IPS-11a (cell line): ENCODE measurements at regions not wholly inside any gene's neighbourhood (a gene's known extent, or its start where the extent isn't known, plus 50 kb on each side); places are given as distances from the start of the nearest gene placed in this dataset.

Experiments used
- H3K4me3 ChIP-seq: one replicate; pipeline ENCODE4 v1.5.1; 2013; ENCODE audit warnings: low read depth, low read length, control low read depth

DNA sequence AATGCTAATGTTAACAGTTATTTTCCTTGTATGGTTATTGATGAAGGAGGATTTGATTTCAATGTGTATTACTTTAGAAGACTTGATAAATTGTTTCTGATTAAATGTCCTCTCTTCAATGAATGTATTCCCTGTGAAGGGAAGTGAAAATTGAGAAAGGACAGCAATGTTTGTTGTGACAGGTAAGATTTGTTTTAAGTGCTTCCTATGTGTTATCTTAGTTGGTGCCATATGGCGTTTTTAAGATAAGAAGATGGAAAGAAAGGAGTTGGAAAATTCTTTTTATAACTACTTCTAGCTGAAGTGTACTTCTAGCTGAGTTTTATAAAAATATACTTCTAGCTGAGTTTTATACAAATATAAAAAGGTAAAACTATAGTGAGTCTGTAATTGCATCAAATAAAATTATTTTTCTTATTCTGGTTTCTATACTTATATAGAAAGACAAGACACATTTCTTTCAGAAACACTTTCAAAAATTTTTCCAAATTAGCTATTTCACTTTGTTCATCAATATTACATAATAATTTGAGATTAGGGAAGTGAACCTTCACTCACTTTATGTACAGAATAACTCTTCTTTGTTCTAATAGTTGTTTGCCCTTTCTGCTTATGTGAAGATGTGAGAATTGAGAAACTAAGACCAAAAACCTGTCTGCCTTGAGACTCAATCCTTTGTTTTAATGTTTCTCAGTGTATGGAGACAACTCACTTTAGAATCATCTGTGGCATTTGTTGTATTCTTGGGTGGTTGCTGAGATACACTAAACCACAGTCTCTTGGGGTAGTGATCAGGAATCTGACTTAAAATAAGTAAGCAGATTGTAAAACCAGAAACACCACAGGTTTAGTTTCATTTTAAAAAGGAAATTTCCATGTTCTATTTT lies 382.9 kb upstream of the B3GALT2 start:
- no peak overlapping the region for H3K4me3 ChIP-seq

DNA sequence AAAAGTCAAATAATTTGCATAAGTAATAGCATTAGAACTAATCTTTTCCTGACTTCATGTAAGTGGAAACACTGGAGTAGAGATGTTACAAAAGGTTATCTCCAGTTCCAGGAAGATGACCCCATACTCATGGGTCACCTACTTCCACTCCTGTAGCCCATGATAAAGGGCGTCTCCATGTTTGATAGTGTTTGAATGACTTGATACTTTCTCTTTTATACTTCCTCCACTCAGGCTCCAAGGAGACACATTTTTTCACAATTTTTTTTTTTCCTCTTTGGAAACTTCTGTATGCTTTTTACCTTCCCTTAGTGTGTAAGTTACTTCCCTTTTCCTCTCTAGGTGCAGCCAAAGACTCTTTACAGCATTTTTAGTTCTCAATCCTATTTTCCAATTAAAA lies 382.1 kb upstream of the B3GALT2 start:
- H3K4me3 ChIP-seq, result no peak overlapping the region

DNA sequence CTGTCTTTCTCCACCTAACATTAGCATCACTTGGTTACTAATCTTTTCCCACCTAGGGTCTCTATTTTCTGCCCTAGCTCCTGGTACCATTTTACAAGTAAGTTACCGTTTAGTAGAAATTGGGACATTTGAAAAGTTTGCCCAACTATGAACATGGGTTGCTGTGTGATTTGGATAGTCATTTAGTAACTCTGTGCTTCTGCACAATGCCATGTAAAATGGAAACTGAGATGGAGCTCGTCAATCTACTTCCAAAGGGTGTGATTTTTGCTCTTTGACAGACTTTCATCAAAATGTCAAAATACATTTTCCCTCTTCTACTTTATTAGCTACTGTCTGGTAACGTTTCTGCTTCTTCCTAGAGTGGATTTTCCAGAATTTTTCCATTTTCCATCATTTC lies 381.5 kb upstream of the B3GALT2 start:
- H3K4me3 ChIP-seq, result no peak overlapping the region

DNA sequence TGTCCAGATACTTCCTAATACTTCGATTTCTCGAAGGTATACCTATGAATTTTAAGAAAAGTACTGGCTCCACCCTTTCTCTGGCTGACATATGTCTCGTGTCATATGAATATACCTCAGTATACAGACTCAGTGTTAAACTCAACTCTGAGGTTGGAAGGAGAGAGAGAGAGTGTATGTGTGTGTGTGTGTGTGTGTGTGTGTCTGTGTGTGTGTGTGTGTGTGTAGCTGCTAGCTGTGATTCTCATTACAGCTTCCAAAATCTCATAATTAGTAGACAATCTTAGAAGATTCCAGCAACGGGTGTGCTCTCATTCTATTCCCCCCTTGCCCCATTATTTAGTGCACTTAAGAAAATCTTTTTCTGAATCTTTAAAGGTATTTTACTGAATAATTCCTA lies 380.3 kb upstream of the B3GALT2 start:
- H3K4me3 ChIP-seq, result no peak overlapping the region

DNA sequence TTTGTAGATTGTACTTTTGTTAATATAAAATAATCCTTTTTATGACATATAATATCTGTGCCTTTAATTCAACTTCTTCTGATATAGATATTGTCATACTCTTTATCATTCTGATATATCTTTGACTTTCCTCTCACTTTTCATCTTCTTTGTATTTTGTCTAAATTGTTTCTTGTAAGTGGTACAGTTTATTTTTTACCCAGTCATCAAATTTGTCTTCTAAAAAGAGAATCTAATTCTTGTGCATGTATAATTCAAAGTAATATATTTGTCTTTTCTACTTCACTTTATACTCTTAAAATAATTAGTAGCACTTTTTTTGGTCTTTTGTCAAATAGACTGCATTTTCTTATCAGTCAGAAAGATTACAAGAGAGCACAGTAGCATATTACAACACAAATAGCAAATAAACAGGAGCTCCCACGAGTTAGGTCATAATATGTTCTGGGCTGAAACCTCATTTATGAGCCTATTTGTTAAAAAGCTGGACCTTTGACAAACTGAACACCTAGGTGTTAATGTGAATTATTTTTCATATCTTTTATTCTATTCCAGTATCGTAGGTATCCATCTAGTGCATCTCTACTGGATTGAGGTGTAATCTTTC lies 379.7 kb upstream of the B3GALT2 start:
- H3K4me3 ChIP-seq, result no peak overlapping the region

DNA sequence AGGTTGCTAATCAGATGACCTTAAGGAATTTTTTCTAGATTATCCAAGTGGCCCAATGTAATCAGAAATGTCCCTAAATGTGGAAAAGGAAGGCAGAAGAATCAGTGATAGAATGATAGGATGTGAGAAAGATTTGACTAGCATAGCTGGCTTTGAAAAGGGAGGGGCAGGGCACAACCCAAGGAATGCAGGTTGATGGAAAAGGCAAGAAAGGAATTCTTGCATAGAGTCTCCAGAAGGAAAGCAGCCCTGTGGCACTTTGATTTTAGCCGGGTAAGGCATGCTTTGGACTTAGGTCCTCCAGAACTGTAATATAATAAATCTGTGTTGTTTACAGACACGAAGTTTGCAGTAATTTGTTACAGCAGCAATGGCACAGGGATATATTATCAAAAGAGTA lies 375.7 kb upstream of the B3GALT2 start:
- no peak overlapping the region for H3K4me3 ChIP-seq

DNA sequence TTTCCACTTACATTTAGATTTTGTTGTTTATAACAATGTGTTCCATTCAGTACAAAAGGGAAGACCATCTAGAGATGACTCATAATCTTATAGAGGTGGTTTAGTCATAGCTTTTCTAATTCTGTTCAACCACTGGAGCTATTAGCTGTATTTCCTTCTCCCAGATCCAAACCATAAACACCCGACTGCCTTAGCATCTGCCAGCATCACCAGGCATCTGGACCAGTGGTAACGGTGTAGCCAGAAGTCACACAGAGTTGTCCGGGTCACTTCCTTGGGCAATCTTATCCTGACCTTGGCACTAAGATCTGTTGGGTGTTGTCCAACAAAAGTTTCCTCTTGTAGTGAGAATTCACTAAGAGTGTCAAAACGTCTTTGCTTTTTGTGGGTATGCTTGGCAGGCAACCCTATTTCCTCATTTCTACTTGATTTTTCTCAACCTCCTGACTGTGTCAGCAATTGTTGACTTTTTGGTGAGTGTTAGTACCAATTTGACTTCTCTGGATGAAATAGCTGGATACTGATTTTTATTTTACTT lies 372.1 kb upstream of the B3GALT2 start:
- no peak overlapping the region for H3K4me3 ChIP-seq

DNA sequence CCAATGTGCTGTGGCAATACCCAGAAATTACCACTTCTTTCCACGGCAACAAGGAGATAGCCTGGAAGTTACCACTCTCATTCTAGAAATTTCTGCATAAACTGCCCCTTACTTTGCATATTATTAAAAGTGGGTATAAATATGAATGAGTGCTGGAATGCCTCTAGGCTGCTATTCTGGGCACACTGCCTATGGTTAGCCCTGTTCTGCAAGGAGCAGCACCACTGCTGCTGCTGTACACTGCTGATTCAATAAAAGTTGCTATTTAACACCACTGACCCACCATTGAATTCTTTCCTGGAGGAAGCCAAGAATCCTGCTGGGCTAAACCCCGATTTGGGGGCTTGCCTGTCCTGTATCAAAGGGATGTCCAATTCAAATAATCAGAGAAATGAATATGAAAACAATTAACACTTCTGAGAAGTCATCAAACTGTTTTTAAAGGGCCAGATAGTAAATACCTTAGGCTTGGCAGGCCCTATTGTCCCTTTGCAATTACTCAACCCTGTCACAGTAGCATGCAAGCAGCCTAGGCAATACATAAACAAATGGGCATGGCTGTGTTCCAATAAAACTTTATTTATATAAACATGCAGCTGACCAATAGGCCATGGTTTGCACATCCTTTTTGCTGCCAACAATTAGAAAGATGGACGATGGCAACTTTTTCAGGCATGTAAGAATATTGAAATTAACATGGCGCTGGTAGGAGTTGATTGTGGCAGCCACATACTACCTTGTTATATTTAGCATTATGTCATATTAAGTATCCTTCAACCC lies 369.4 kb upstream of the B3GALT2 start:
- H3K4me3 ChIP-seq, result no peak overlapping the region

DNA sequence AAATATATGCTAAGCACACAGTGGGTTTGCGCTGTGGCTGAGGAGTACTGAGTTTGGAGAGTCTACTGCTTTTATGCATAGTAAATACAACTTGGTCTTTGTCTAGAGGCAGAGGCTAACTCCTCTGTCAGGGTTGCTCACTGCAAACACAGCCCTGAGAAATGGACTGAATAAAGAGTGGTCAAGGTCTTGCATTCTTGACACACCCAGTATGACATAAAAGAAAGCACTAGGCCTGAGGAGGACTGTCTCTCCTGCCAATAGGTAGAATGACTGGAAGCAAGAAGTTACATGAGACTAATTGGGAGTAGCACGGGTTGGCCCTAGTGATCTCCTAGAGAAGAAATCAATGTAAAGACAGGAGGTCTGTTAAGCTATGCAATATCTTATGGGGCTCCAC lies 367.2 kb upstream of the B3GALT2 start:
- H3K4me3 ChIP-seq, result no peak overlapping the region

DNA sequence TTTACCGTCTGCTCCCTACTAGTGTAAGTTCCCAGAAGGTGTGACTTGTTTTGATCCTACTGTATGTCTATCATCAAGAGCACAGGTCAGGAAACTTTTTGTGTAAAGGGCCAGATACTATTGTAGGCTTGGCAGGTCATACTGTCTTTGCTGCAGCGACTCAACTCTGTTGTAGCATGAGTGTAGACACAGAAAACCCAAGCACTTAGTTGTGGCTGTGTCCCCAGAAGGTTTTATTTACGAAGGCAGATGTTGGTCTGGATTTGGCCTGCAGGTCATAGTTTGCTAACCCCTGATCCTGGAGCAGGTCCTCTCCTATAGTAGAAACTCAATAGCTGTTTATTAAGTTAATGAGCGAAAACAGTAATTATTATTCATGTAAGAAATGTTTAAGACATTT lies 365.9 kb upstream of the B3GALT2 start:
- no peak overlapping the region for H3K4me3 ChIP-seq

DNA sequence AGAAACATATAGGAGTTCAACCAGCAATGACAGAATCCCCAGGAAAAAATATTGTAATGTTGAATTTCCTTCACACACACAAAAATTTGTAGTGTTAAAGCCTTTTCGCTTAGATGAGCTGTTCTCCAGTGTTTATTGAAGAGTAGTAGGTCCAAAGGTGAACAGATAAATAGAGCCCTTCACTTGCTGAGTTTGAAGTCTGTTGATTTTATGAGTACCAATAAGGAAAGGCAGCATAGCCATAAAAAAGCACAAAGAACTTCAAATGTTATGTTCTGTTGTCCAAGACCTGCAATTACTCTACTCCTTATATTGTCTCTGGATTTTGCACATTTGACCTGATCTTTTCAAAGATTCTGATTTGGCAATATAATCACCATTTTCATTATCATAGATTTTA lies 362.7 kb upstream of the B3GALT2 start:
- no peak overlapping the region for H3K4me3 ChIP-seq

DNA sequence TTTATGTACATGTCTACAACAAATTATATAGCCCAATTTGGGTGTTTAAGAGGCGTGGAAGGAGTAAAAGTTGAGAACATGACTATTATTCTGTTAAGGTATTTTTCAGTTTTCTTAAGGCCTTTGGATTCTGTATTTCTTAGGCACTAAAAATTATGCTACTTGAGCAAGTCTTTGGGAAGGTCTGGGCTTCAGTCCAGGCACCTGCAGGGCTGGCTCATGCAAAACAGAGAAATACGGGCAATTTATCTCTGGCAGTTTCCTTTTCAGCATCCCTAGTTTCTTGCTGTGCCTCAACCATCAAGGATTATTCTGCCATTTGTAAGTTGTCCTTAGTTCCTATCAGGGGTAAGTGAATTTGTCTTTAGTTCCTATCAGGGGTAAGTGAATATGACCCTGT lies 358.8 kb upstream of the B3GALT2 start:
- H3K4me3 ChIP-seq, result no peak overlapping the region

DNA sequence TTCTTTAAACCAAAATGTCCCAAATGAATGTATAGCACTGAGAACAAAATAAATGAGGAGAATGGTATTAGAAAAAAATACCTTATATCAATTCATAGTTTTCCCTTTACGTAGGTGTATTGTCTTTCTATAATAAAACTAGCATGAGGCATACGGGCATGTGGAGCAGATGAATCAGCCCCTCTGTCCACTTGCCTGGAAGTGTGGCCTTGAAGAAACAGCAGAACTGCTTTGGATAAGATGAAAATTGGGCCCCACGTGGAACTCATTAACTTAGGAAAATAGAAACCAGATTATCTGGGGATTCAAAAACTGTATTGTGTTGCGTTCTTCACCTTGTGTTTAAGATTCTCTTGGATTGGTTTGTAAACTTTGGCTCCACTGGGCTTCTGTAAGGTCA lies 356.8 kb upstream of the B3GALT2 start:
- no peak overlapping the region for H3K4me3 ChIP-seq

DNA sequence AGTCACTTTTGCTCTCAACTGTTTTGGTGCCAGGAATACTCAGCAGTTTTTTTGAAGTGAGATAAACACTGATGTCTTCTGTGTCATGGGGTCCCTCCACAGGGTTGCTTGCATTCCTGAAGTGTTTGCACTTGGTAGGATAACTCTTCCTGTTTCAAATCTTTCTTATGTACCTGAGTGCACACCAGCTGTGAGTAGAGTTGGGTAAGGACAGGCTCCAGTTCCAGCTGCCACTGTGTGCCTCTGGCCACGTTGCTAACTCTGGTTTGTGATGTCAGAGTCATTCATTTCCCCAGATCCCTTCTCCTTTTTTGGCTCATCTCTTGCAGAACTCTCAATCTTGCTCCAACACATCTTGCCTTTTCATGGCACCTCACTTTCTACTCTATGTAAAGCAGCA lies 356.3 kb upstream of the B3GALT2 start:
- no peak overlapping the region for H3K4me3 ChIP-seq

DNA sequence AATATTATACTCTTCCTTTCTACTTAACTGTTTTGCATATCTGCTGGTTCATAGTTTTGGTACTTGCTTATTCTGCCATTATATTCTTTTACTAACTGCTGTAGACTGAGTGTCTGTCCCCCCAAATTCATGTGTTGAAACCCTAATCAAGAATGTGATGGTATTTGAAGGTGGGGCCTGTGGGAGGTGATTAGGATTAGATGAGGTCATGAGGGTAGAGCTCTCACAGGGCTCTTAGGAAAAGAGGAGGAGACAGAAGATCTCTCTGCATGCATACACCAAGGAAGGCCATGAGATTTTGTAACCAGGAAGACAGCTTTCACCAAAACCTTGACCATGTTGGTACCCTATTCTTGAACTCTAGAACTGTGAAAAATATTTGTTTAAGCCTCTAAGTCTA lies 354.1 kb upstream of the B3GALT2 start:
- H3K4me3 ChIP-seq, result no peak overlapping the region

DNA sequence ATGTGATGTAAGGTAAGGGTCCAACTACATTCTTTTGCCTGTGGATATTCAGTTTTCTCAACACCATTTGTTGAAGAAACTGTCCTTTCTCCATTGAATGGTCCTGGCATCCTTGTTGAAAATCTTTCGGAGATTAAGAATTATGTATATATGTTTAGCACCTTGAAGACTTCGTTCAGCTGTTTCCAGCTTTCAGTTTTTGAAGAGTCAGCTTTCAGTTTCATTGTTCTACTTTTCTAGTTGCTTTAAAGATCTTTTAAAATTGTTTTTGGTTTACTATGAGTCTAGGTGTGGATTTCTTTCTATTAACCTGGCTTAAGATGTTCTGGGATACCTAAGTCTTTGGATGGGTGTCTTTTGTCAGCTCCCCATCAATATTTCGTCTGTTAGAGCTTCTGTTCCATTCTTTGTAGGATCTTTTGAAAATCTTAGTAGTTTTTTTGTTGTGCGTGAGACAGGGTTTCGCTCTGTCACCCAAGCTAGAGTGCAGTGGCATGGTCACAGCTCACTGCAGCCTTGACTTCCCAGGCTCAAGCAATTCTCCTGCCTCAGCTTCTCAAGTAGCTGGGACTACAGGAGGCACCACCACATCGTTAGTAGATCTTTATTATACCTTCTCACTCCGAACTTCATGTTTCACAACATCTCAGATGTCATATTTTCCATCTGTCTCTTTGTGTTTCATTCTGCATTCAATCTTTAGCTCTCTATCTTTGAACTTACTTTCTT lies 353.5 kb upstream of the B3GALT2 start:
- H3K4me3 ChIP-seq, result no peak overlapping the region

DNA sequence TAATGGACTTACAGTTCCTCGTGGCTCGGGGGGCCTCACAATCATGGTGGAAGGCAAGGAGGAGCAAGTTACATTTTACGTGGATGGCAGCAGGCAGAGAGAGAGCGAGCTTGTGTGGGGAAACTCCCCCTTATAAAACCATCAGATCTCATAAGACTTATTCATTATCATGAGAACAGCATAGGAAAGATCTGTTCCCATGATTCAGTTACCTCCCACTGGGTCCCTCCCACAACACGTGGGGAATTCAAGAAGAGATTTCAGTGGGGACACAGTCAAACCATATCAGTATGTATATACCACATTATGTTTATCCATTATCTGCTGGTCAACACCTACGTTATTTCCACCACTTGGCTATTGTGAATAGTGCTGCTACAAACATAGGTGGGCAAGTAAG lies 352.3 kb upstream of the B3GALT2 start:
- H3K4me3 ChIP-seq, result no peak overlapping the region

DNA sequence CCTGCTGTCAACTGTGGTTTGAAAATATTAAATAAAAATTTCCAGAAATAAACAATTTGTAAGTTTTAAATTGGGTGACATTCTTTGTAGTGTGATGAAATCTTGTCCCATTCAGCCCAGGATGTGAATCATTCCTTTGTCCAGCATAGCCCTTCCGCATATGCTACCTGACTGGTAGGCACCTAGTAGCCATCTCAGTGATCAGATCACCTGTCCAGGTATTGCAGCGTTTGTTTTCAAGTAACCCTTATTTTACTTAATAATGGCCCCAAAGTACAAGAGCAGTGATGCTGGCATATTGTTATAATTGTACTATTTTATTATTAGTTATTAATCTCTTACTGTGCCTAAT lies 351.6 kb upstream of the B3GALT2 start:
- H3K4me3 ChIP-seq, result no peak overlapping the region

DNA sequence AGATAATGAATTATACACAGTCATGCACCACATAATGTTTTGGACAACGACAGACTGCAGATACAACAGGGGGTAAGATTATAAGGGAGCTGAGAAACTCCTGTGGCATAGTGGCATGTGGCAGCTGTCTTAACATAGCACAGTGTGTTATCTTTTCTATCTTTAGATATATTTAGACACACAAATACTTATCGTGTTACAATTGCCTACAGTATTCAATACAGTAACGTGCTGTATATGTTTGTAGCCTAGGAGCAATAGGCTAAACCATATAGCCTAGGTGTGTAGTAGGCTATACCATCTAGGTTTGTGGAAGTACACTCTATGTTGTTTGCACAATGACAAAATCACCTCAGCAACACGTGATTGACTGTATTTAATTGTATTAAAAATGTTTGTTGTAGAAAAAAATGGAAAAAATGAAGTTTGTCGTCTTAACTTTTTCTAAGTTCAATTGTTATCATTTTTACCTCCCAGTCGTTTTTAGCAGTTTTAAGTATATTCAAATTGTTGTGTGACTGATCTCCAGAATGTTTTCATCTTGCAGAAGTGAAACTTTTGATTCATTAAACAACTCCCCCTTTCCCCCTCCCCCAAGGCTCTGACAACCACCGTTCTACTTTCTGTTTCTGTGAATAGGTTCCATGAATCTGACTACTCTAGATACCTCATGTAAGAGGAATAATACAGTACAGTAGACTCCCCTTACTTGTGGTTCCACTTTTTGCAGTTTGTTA lies 351.0 kb upstream of the B3GALT2 start:
- no peak overlapping the region for H3K4me3 ChIP-seq

DNA sequence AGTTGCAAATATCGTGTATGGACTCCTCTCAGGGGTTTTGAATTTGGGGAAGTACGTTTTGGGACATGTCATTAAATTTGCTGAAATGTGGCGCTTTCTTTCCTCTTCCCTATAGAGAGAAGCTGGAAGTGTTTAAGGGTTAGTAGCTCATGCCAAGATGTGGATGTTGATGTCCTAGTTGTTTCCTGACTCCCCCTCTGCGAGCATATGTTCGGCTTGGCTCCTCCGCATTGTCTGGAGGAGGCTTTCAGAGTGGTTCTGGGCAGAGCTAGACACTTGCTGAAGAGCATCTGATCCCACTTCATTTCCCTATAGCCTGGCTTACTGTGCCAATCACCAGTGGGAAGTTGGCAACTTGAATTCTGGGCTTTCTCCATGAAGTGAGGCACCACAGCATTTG lies 347.4 kb upstream of the B3GALT2 start:
- H3K4me3 ChIP-seq, result no peak overlapping the region
